DOHH2 (cell line): ENCODE measurements at regions not wholly inside any gene's neighbourhood (a gene's known extent, or its start where the extent isn't known, plus 50 kb on each side); places are given as distances from the start of the nearest gene placed in this dataset.

Experiments
- EZH2phosphoT487 ChIP-seq: fragments of 200-600 bp; sonication (generic); IDR thresholded peaks from 2 replicates; pipeline ENCODE4 v1.6.1; 2017; ENCODE audit warnings: borderline replicate concordance, mild to moderate bottlenecking, antibody characterized with exemption, low read length, moderate library complexity, mixed read lengths
- TF ChIP-seq, protein P1 (sequence below): fragments of 200-600 bp; sonication (generic); IDR thresholded peaks from one replicate; pipeline ENCODE4 v1.5.1; 2014; ENCODE audit warnings: antibody characterized with exemption, mild to moderate bottlenecking, low read depth, low read length; ENCODE audit not compliant: poor library complexity, severe bottlenecking

DNA sequence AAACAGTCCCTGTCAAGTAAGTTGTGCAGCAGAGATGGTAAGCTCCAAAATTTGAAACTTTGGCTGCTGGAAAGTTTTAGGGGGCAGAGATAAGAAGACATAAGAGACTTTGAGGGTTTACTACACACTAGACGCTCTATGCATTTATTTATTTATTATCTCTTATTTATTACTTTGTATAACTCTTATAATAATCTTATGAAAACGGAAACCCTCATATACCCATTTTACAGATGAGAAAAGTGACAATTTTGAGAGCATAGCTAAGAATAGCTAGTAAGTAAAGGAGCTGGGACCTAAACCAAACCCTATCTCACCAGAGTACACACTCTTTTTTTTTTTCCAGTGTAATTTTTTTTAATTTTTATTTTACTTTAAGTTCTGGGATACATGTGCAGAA, 112.8 kb upstream of the PKDCC start:
- TF ChIP-seq, protein P1, sequence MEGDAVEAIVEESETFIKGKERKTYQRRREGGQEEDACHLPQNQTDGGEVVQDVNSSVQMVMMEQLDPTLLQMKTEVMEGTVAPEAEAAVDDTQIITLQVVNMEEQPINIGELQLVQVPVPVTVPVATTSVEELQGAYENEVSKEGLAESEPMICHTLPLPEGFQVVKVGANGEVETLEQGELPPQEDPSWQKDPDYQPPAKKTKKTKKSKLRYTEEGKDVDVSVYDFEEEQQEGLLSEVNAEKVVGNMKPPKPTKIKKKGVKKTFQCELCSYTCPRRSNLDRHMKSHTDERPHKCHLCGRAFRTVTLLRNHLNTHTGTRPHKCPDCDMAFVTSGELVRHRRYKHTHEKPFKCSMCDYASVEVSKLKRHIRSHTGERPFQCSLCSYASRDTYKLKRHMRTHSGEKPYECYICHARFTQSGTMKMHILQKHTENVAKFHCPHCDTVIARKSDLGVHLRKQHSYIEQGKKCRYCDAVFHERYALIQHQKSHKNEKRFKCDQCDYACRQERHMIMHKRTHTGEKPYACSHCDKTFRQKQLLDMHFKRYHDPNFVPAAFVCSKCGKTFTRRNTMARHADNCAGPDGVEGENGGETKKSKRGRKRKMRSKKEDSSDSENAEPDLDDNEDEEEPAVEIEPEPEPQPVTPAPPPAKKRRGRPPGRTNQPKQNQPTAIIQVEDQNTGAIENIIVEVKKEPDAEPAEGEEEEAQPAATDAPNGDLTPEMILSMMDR = no peak
- no peak for TF ChIP-seq EZH2phosphoT487
